ENCODE measurements at regions not wholly inside any gene's neighbourhood (a gene's known extent, or its start where the extent isn't known, plus 50 kb on each side); places are given as distances from the start of the nearest gene placed in this dataset.

DNA sequence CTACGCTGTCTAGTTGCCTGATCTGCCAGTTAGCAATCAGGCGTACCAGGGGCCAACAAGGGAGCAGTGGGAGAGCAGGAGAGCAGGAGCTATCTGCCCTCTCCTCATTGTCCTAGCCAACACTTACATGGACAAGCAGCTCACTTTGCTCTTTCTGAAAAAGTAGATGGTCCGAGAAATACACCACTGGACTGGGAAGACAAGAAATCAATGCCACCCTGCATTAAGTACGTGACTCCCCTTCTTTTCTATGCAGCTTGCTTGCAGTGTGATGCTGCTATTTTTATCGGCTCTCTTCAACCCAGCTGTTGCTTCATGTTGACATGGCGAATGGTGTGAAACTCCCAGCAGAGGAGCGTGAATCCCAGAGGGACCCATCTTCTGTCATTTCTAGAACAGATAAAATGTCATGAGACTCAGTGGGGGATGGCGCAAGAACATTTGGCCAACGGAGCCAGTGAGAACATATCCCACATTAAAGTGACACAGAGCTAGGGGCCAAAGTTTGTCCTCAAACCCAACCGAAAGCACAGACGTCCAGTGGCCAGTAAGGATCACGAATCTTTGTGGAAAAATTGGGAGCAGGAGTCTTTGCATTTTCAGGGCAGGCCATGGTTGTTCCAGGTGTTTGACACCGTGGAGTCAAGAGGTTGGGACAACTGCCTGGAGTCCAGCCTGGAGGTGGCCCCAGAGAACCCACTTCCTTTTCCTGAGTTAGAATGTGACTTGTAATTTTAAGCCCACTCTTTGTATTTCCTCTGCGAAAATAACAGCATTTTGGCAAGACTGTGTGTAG, 53.7 kb upstream of the MEF2A start:
- DNase-seq: no peak

GRCh38 chr15:99514306-99514705, 51.5 kb upstream of the MEF2A start:
- no peak for DNase-seq

Measured in activated naive CD4-positive, alpha-beta T cell (primary cell).